ENCODE measurements at regions not wholly inside any gene's neighbourhood (a gene's known extent, or its start where the extent isn't known, plus 50 kb on each side); places are given as distances from the start of the nearest gene placed in this dataset.
A peak's percentile ranks its signal among the peaks of the same experiment; 100 is the strongest.

- Histone ChIP-seq H3K9me3 (no peaks in the 10 kb centered on the region), H3K4me1 (peaks cover 0 to 22% (median 2%) of the 10 kb centered on the region in 6 donors), H3K27ac (no peak overlapping the region), H3K27me3 (replicated peaks in 1 of 7) (no peaks in the 10 kb centered on the region), H3K36me3 (no peaks in the 10 kb centered on the region), H3K4me3 (no peak overlapping the region)
- no peak for TF ChIP-seq POLR2A (IDR thresholded peaks at IDR 0.05)
- TF ChIP-seq CTCF (IDR thresholded peaks at IDR 0.05 in 8 of 11, conservative IDR thresholded peaks at IDR 0.05 in 3 of 11) = no peak
- no peak for TF ChIP-seq POLR2AphosphoS5 (IDR thresholded peaks at IDR 0.05)
- DNase-seq = no peak
- WGBS, 5 donors = 67 to 86% (median 81%) methylated on average over 4 of the region's 4 CpGs
- intact Hi-C loops (cut with DNase I; ENCODE audit: low total_unique reads) = loop anchor here (10.0 kb wide), 1 partner anchor 586 kb away; no protein-coding TSS in a partner anchor
These were observed 297.9 kb downstream of the NDFIP2 start for GRCh38 chr13:79778741-79779460.

- 78 to 91% (median 83%) methylated on average over 2 of the region's 2 CpGs for WGBS, 5 donors
- no peaks in the 10 kb centered on the region for H3K27me3 ChIP-seq (replicated peaks in 1 of 7)
- no peaks in the 10 kb centered on the region for H3K9me3 ChIP-seq
- H3K4me3 ChIP-seq = no peak overlapping the region
- no peak overlapping the region for H3K27ac ChIP-seq
- no peak for DNase-seq
- H3K36me3 ChIP-seq = no peaks in the 10 kb centered on the region
- H3K4me1 ChIP-seq = peaks cover 0 to 22% (median 2%) of the 10 kb centered on the region in 6 donors
- intact Hi-C loops (cut with DNase I; ENCODE audit: low total_unique reads) = loop anchor here (10.0 kb wide), 1 partner anchor 587 kb away; no protein-coding TSS in a partner anchor
- TF ChIP-seq POLR2A (IDR thresholded peaks at IDR 0.05) (no peak), CTCF (IDR thresholded peaks at IDR 0.05 in 8 of 11, conservative IDR thresholded peaks at IDR 0.05 in 3 of 11) (no peak), POLR2AphosphoS5 (IDR thresholded peaks at IDR 0.05) (no peak)
These were observed 296.5 kb downstream of the NDFIP2 start for GRCh38 chr13:79777504-79777903.

- Histone ChIP-seq H3K4me1 (peaks cover 0 to 22% (median 2%) of the 10 kb centered on the region in 6 donors), H3K9me3 (peaks cover 0 to 6% (median 4%) of the 10 kb centered on the region in 8 donors), H3K27me3 (replicated peaks in 1 of 7) (no peaks in the 10 kb centered on the region), H3K4me3 (no peak overlapping the region), H3K27ac (no peak overlapping the region), H3K36me3 (no peaks in the 10 kb centered on the region)
- TF ChIP-seq CTCF (IDR thresholded peaks at IDR 0.05 in 8 of 11, conservative IDR thresholded peaks at IDR 0.05 in 3 of 11) (no peak), POLR2A (IDR thresholded peaks at IDR 0.05) (no peak), POLR2AphosphoS5 (IDR thresholded peaks at IDR 0.05) (no peak)
- WGBS, 5 donors = 65 to 84% (median 73%) methylated on average over 3 of the region's 3 CpGs
- no peak for DNase-seq
- intact Hi-C loops (cut with DNase I; ENCODE audit: low total_unique reads) = loop anchor here (10.0 kb wide), 1 partner anchor 588 kb away; no protein-coding TSS in a partner anchor
These were observed 295.8 kb downstream of the NDFIP2 start for GRCh38 chr13:79776531-79777295.

- TF ChIP-seq CTCF (IDR thresholded peaks at IDR 0.05 in 8 of 11, conservative IDR thresholded peaks at IDR 0.05 in 3 of 11) (peak in 8 of 11 experiments; percentile 31 to 69 (median 51)), POLR2AphosphoS5 (IDR thresholded peaks at IDR 0.05) (no peak)
- 2 to 11% (median 3%) methylated on average over 1 of the region's 1 CpG for WGBS, 5 donors
- Histone ChIP-seq H3K4me3 (no peak overlapping the region), H3K27ac (no peak overlapping the region), H3K4me1 (peaks cover 0 to 22% (median 2%) of the 10 kb centered on the region in 6 donors), H3K27me3 (replicated peaks in 1 of 7) (no peaks in the 10 kb centered on the region), H3K36me3 (no peaks in the 10 kb centered on the region), H3K9me3 (peaks cover 0 to 14% (median 12%) of the 10 kb centered on the region in 8 donors)
- intact Hi-C loops (cut with DNase I; ENCODE audit: low total_unique reads) = loop anchor here (10.0 kb wide), 1 partner anchor 589 kb away; no protein-coding TSS in a partner anchor
- no peak for DNase-seq
These were observed 294.9 kb downstream of the NDFIP2 start for GRCh38 chr13:79775830-79776229.

Data from spleen (tissue), 11 donors.